Keratinocyte (primary cell): ENCODE measurements at regions not wholly inside any gene's neighbourhood (a gene's known extent, or its start where the extent isn't known, plus 50 kb on each side); places are given as distances from the start of the nearest gene placed in this dataset.

Experiments used
- CTCF ChIP-seq, 3 experiments: IDR thresholded peaks in 1 of 3; conservative IDR thresholded peaks in 1 of 3; optimal IDR thresholded peaks in 1 of 3; 2 replicates in 2 of 3; 3 replicates in 1 of 3; pipeline versions ENCODE3 to v1.5.1; 2011; ENCODE audit warnings: low read length in 3 of 3, mild to moderate bottlenecking in 3 of 3, moderate library complexity in 2 of 3, control low read depth in 1 of 3, inconsistent platforms in 1 of 3; ENCODE audit not compliant: insufficient read depth in 2 of 3; ENCODE audit errors: extremely low read depth in 1 of 3
- EZH2 ChIP-seq: IDR thresholded peaks from one replicate; pipeline ENCODE4 v1.6.1; 2012; ENCODE audit warnings: inconsistent platforms, mild to moderate bottlenecking, low read length, moderate library complexity

GRCh38 chr18:46246101-46246500 is 141.9 kb downstream of the HAUS1 start:
- TF ChIP-seq CTCF (optimal IDR thresholded peaks at IDR 0.05 in 1 of 3, IDR thresholded peaks at IDR 0.05 in 1 of 3, conservative IDR thresholded peaks at IDR 0.05 in 1 of 3; ENCODE audit: extremely low read depth in 1 of 3, insufficient read depth in 2 of 3, low read length in 3 of 3) (no peak), EZH2 (no peak)
